Activated CD8-positive, alpha-beta memory T cell treated with anti-CD3 and anti-CD28 coated beads for 1 hour (primary cell): ENCODE measurements at regions not wholly inside any gene's neighbourhood (a gene's known extent, or its start where the extent isn't known, plus 50 kb on each side); places are given as distances from the start of the nearest gene placed in this dataset.
"Not testable (repeated sequence)": the region's sequence is repeated elsewhere in the genome, so short reads cannot be mapped to it uniquely, and the experiment has no call there.

Experiments
- DNase-seq, 2 donors: peaks; one replicate each; pipeline ENCODE4 v3.0.0-alpha.2; 2020; ENCODE audit warnings: low read depth in 1 of 2; ENCODE audit errors: extremely low read depth in 1 of 2

DNA sequence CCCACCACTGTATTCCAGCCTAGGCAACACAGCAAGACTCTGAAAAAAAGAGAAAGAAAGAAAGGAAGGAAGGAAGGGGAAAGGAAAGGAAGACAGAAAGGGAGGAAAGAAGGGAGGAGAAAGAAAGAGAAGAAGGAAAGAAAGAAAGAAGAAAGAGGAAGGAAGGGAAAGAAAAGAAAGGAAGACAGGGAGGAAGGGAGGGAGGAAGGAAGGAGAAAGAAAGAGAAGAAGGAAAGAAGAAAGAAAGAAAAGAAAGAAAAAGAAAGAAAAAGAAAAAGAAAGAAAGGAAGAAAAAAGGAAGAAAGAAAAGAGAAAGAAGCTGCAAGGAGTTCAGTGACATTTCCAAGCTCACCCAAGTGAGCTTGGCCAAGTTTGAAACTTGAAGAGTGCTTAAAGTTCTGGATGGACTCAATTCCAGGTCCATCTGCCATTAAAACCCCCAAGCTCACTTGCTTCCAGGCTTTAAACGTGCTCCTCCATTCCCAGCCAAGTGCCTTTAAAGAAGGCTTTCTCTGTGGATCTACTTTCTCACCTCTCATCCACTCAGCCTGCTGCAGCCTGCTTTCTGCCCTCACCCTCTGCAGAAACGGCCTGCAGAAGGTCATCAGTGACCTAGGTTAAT lies 101.5 kb downstream of the VCPKMT start:
- DNase-seq: no peak

DNA sequence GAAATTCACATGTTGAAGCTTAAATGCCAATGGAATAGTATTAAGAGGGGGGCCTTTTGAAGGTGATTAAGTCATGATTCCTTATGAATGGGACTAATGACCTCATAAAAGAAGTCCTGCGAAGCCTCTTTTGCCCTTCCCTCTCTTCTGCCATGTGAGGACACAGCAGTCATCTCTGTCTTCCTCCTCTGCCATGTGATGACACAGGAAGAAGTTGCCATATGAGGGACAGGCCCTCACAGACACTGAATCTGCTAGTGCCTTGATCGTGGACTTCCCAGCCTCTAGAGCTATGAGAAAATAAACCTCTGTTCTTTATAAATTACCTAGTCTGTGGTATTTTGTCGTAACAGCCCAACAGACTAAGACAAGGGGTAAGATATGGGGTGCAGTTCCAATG lies 100.7 kb downstream of the VCPKMT start:
- no peak for DNase-seq

DNA sequence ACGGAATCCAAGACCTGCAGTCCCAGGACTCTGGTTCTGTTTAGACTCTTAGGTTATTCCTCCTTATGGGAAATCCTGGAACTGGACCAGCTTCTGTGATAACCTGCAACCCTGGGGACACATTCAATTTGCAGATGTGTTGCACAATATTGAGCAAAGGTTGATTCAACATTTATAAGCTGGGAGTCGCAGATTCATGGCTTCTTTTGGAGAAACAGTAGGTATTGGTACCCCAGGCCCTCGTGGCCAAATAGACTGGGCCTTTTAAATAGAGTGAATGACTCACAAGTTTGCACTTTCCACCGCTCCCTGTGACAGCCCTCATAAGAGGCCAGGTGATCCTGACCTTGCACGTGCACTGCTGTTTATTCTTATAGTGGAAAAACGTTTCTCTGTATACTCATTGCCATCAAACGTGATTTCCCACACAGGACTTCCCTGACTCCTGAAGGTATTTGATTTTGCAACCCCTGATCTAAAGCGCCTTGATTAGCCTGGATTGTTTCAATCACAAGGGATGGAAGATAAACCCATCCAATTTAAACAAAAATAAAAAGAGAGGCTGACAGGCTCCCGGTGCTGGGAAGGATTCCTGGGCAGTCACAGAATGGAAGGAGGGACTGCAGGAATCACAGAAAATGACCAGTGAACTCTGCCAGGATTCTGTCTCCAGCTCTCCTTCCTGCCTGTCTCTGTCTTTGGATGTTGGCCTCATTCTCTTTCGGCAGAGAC lies 98.0 kb downstream of the VCPKMT start:
- DNase-seq: no peak

DNA sequence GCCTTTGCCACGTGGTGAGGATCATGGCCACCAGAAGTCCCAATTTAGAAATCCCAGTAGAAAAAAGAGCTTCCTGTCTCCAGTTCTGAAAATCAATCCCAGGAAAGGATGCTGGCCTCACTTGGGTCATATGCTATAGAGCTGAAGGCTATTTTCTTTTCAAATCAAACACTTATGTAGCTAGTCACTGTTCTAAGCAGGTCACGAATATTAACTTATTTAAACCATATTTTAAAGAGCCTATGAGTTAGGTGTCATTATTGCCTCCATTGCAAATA lies 97.5 kb downstream of the VCPKMT start:
- no peak for DNase-seq

GRCh38 chr14:50020184-50020583 lies 96.2 kb downstream of the VCPKMT start:
- DNase-seq: no peak

DNA sequence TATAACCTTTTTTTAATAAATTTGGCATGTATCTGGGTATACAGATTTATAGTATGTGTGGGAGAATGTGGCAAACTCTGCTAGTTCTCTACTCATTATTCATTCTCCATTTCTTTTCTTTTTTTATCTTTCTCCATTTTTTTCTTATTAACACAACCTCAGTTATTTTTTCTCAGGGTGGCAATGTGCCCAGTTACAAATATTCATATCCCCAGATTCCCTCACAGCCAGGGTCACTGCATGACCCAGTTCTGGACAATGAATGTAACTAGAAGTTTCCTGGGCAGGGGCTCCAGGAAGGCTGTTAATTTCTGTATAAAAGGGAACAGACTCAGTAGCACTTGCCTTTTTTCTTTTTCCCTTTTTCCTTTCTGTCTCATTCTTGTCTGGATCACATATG lies 95.6 kb downstream of the VCPKMT start:
- no peak for DNase-seq

DNA sequence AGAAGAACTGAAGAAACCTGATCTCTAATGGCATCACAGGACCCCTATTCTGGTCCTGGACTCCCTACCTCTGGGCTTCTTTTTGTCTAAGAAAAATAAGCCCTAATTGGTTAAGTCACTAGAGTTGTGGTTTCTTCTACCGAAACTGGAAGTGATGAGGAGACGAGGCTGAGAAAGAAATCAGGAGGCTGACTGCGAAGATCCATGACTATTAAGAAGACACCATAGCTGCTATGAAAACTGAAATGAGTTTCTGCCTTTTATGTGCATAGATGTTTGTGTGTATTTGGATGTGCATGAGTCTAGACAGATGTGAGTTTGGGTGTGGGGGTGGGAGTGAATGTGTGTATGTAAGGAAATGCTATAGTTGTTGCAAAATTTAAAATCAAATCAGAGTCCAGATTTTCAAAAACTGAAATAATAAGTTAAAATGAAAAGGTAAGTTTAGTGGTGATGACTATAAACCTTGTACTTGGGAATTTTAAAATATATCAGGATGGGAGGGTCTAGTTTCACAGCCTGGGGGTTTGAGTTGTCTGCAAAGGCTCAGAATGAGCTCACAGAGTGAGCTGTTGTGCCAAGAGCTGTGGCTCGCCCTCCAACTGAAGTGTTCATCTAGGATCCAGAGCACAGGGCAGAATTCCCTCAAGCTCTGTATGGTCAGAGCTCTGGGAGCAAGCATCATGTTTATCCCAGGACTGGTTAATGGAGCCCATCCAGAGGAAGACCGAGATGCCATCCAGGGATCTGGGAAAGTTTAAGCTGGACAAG lies 94.9 kb downstream of the VCPKMT start:
- no peak for DNase-seq

GRCh38 chr14:50022661-50023060 lies 93.7 kb downstream of the VCPKMT start:
- no peak for DNase-seq

GRCh38 chr14:50023671-50024490 lies 92.5 kb downstream of the VCPKMT start:
- DNase-seq: no peak

DNA sequence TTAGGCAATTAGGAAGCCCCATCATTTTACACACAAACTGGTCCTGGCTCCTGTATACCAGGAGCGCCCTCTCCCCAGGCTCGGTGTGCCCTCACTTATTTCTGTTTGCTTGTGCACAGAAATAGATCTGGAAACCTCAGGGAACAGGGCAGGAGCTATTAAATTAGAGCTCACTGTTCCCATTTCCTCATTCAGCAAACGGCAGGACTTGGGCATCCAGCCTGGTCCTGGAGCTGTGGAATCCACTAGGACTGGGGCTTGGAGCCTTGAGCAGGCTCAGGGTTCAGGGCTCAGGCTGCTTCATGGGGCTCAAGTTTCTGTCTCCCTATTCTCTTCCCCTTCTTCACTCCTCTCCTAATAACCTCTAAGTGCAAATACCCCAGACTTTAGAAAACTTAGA lies 91.3 kb downstream of the VCPKMT start:
- DNase-seq: no peak

- no peak for DNase-seq
These were observed 90.6 kb downstream of the VCPKMT start for GRCh38 chr14:50025776-50026175.

- DNase-seq: no peak
These were observed 90.0 kb downstream of the VCPKMT start for GRCh38 chr14:50026396-50026795.

GRCh38 chr14:50027816-50028215 lies 88.6 kb downstream of the VCPKMT start:
- no peak for DNase-seq

DNA sequence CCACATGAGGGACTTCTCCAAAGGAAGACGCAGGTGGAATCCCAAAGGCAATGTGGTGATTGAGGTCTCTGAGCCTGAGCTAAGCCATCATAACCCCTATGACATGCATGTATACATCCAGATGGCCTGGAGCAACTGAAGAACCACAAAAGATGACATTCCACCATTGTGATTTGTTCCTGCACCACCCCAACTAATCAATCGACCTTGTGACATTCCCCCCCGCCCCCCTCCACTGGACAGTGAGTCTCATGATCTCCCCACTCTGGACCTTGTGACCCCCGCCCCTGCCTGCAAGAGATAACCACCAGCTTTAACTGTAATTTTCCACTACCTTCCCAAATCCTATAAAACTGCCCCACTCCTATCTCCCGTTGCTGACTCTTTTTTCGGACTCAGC lies 87.9 kb downstream of the VCPKMT start:
- DNase-seq: no peak

DNA sequence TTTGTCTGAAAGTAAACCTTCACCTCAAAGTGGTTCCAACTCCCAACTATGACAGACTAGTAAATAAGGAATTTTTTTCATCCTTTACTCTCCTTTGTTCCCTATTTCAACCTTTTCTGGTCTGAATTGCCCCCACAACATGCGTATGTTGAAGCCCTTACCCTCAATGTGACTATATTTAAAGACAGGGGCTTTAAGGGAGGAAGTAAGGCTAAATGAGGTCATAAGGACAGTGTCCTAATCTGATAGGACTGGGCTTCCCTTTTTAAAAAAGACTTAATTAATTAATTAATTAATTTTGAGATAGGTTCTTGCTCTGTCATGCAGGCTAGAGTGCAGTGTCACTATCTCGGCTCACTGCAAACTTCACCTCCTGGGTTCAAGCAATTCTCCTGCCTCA lies 86.3 kb downstream of the VCPKMT start:
- DNase-seq: no peak

- DNase-seq: not testable (repeated sequence)
These were observed 85.5 kb downstream of the VCPKMT start for GRCh38 chr14:50030911-50031310.

DNA sequence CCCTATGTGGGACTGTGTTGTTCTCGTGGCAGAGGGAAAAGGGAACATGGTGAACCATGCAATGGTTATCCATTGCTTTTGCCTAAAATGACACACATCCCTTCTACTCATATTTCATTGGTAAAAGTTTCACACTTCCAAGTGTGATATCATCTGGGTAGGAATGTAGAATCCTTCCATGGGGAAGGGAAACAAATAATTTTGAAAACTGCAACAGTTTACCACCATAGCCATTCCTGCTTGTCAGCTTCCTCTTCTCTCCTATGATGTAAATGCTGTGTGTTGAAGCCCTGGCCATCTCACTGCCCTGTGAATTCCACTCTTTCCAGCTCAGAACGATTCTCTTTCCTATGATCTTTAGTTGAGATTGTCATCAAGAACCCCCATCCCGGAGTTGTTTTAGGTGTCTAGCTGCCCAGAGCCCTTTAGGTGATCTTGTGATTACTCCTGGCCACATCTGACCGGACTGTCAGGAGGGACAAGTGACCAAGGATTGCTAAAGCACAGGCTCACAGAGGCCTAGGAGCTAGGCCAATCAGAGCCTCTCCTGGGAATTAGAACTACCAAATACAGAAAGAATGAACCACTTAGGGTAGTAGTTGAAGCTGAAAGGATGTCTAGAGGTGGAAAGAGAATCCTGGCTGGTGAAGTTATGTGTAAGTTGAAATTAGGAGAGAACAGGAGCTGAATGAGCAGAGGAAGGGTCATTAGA lies 84.6 kb downstream of the VCPKMT start:
- no peak for DNase-seq

DNA sequence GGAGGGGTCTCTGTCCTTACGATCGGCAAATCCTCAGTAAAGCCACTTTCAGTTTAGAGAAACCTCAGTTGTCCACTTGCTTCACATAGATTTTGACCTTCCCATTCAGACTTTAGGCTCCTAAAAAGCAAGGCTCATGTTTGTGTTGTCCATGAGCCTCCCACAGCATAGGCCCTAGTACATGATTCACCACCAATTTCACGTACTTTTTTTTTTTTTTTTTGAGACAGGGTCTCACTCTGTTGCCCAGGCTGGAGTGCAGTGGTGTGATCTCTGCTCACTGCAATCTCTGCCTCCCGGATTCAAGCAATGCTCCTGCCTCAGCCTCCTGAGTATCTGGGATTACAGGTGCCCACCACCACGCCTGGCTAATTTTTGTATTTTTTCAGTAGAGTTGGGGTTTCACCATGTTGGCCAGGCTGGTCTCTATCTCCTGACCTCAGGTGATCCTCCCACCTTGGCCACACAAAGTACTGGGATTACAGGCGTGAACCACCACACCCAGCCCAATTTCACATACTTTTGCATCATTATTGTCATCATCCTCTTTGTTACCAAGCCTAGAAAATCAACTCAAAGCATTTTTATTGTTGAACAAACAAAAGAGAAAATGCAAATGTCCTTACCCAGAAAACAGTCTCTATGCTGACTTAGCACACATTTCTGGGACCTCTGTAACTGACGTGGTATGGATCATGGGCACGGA lies 83.8 kb downstream of the VCPKMT start:
- not testable (repeated sequence) for DNase-seq

DNA sequence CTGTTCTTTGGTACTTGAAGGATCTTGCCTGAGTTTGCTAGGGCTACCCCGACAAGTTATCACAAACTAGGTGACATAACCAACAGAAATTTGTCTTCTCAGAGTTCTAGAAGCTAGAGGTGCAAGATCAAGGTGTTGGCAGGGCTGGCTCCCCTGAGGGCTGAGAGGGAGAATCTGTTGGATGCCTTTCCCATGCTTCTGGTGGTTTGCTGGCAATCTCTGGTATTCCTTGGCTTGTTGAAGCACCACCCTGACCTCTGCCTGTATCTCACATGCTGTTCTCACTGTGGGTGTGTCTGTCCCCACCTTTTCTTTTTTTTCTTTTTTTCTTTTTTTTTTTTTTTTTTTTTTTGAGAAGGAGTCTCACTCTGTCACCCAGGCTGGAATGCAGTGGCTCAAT lies 81.2 kb downstream of the VCPKMT start:
- no peak for DNase-seq

DNA sequence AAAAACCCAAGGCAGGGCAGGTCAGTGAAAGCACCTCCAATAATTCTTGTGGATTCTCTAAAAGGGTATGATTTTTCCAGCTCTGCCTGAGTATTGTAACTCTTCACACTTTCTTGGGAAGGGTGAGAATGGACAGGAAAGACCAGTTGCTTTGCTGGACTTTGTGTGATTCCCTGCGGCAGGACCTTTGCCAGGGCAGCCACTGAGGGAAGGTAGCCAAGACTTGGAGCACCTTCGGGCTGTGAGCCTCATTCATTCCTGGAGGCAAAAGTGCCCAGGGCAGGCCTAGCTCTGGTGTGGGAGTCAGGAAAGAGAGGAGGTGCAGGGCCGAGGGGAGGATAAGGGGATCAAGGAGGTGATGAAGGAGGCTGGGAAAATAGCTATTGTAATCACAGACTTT lies 80.2 kb downstream of the VCPKMT start:
- no peak for DNase-seq
